GM12873 (cell line): ENCODE measurements at regions not wholly inside any gene's neighbourhood (a gene's known extent, or its start where the extent isn't known, plus 50 kb on each side); places are given as distances from the start of the nearest gene placed in this dataset.

Source experiments
- CTCF ChIP-seq: IDR thresholded peaks from 2 replicates; pipeline ENCODE4 v1.5.1; 2012; ENCODE audit warnings: low read depth, mild to moderate bottlenecking, moderate library complexity, low read length, control low read depth; ENCODE audit not compliant: insufficient read depth; ENCODE audit errors: missing control alignments

- no peak for TF ChIP-seq CTCF
These were observed 374.7 kb upstream of the RARB start for GRCh38 chr3:25053360-25053759.

GRCh38 chr3:25056036-25056755 is 371.9 kb upstream of the RARB start:
- TF ChIP-seq CTCF: no peak

- TF ChIP-seq CTCF: no peak
These were observed 371.2 kb upstream of the RARB start for GRCh38 chr3:25056803-25057351.

- TF ChIP-seq CTCF: no peak
These were observed 370.7 kb upstream of the RARB start for GRCh38 chr3:25057379-25057778.

- TF ChIP-seq CTCF: no peak
These were observed 363.4 kb upstream of the RARB start for GRCh38 chr3:25064681-25065080.

- TF ChIP-seq CTCF: no peak
These were observed 358.1 kb upstream of the RARB start for GRCh38 chr3:25069970-25070369.

GRCh38 chr3:25071846-25072245 is 356.2 kb upstream of the RARB start:
- no peak for TF ChIP-seq CTCF
